ENCODE measurements at regions not wholly inside any gene's neighbourhood (a gene's known extent, or its start where the extent isn't known, plus 50 kb on each side); places are given as distances from the start of the nearest gene placed in this dataset.

- Histone ChIP-seq H3K9me3 (peaks cover 0 to 5% (median 0%) of the 10 kb centered on the region in 12 donors), H3K36me3 (no peaks in the 10 kb centered on the region), H3K4me1 (peaks cover 0 to 64% (median 13%) of the 10 kb centered on the region in 12 donors), H3K4me3 (no peak overlapping the region), H3K27ac (peak overlapping the region in 11 of 12 donors; percentile 18 to 75 (median 52)), H3K27me3 (no peaks in the 10 kb centered on the region)
- TF ChIP-seq POLR2A (IDR thresholded peaks at IDR 0.05) (no peak), CTCF (IDR thresholded peaks at IDR 0.05) (no peak)
- WGBS, 4 donors, result 27 to 32% (median 29%) methylated on average over 14 of the region's 14 CpGs
- intact Hi-C loops (cut with DNase I), result loop anchor here in 2 of 10 donors (5.0 to 10.0 kb wide), 3 partner anchors 130 to 170 kb away; partner anchors contain the start of gene ID2 (in 1 of the 2)
- ATAC-seq (peak; percentile 73 to 85 (median 78)), DNase-seq (peak in 4 of 5 donors; percentile 45 to 72 (median 61))
Measured at GRCh38 chr2:8514796-8515758, 166.8 kb upstream of the ID2 start.

- TF ChIP-seq POLR2A (IDR thresholded peaks at IDR 0.05) (no peak), CTCF (IDR thresholded peaks at IDR 0.05) (peak in 1 of 12 donors; percentile 8)
- intact Hi-C loops (cut with DNase I), result loop anchor here in 2 of 10 donors (5.0 to 10.0 kb wide), 3 partner anchors 131 to 169 kb away; partner anchors contain the start of gene ID2 (in 1 of the 2)
- Histone ChIP-seq H3K27ac (peak overlapping the region in 8 of 12 donors; percentile 37 to 81 (median 54)), H3K27me3 (no peaks in the 10 kb centered on the region), H3K4me3 (no peak overlapping the region), H3K9me3 (no peaks in the 10 kb centered on the region), H3K36me3 (no peaks in the 10 kb centered on the region), H3K4me1 (peaks cover 0 to 67% (median 13%) of the 10 kb centered on the region in 12 donors)
- DNase-seq, result no peak
- 82 to 91% (median 89%) methylated on average over 4 to 5 of the region's 5 CpGs for WGBS, 4 donors
- ATAC-seq, result peak in 1 of 4 donors; percentile 8
Measured at GRCh38 chr2:8515864-8516533, 165.9 kb upstream of the ID2 start.

GRCh38 chr2:8517850-8518498, 163.9 kb upstream of the ID2 start:
- H3K9me3 ChIP-seq, result no peaks in the 10 kb centered on the region
- H3K27ac ChIP-seq, result no peak overlapping the region
- DNase-seq (no peak), ATAC-seq (no peak)
- H3K4me1 ChIP-seq, result peaks cover 0 to 68% (median 13%) of the 10 kb centered on the region in 12 donors
- intact Hi-C loops (cut with DNase I), result loop anchor here in 2 of 10 donors (5.0 to 10.0 kb wide), 3 partner anchors 133 to 167 kb away; partner anchors contain the start of gene ID2 (in 1 of the 2)
- H3K27me3 ChIP-seq, result no peaks in the 10 kb centered on the region
- no peaks in the 10 kb centered on the region for H3K36me3 ChIP-seq
- no peak overlapping the region for H3K4me3 ChIP-seq
- WGBS, 4 donors, result 80 to 95% (median 86%) methylated on average over 11 to 16 of the region's 16 CpGs
- TF ChIP-seq CTCF (IDR thresholded peaks at IDR 0.05) (no peak), POLR2A (IDR thresholded peaks at IDR 0.05) (no peak)

Data from heart left ventricle (tissue), 16 donors.